Right lobe of liver (tissue), 4 donors: ENCODE measurements at regions not wholly inside any gene's neighbourhood (a gene's known extent, or its start where the extent isn't known, plus 50 kb on each side); places are given as distances from the start of the nearest gene placed in this dataset.

Experiments
- CTCF ChIP-seq, 4 donors: fragments of 200-600 bp in 3 of 4; fragments of 450-650 bp in 1 of 4; IDR thresholded peaks; one replicate each; pipeline versions ENCODE4 v1.5.1 to v1.8.0; 2016 to 2022; ENCODE audit warnings: antibody characterized with exemption in 4 of 4, mild to moderate bottlenecking in 2 of 4
- POLR2A ChIP-seq: fragments of 450-650 bp; IDR thresholded peaks from one replicate; pipeline ENCODE4 v1.6.1; 2017; ENCODE audit warnings: antibody characterized with exemption, mild to moderate bottlenecking
- donor health status: DM: no; HTN: no; CAD: no.
- donor health status: DM: no; HTN: no; CAD: no.
- donor health status: DM: no; HTN: yes; CAD: no.

- TF ChIP-seq POLR2A (no peak), CTCF (IDR thresholded peaks at IDR 0.05) (no peak)
These were observed 2546.0 kb downstream of the PCDH9 start for GRCh38 chr13:64684108-64684507.
